ENCODE measurements at regions not wholly inside any gene's neighbourhood (a gene's known extent, or its start where the extent isn't known, plus 50 kb on each side); places are given as distances from the start of the nearest gene placed in this dataset.

DNA sequence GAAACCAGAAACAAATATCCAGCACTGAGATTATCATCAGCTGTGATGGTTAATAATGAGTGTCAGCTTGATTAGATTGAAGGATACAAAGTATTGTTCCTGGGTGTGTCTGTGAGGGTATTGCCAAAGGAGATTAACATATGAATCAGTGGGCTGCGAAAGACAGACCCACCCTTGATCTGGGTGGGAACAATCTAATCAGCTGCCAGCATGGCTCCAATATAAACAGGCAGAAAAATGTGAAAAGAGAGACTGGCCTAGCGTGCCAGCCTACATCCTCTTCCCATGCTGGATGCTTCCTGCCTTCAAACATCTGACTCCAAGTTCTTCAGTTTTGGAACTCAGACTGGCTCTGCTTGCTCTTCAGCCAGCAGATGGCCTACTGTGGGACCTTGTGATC, 869.5 kb downstream of the SI start:
- FAIRE-seq (no peak), DNase-seq (ENCODE audit: insufficient read length, low spot score) (no peak)
- TF ChIP-seq, protein P1, sequence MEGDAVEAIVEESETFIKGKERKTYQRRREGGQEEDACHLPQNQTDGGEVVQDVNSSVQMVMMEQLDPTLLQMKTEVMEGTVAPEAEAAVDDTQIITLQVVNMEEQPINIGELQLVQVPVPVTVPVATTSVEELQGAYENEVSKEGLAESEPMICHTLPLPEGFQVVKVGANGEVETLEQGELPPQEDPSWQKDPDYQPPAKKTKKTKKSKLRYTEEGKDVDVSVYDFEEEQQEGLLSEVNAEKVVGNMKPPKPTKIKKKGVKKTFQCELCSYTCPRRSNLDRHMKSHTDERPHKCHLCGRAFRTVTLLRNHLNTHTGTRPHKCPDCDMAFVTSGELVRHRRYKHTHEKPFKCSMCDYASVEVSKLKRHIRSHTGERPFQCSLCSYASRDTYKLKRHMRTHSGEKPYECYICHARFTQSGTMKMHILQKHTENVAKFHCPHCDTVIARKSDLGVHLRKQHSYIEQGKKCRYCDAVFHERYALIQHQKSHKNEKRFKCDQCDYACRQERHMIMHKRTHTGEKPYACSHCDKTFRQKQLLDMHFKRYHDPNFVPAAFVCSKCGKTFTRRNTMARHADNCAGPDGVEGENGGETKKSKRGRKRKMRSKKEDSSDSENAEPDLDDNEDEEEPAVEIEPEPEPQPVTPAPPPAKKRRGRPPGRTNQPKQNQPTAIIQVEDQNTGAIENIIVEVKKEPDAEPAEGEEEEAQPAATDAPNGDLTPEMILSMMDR (IDR thresholded peaks at IDR 0.05; ENCODE audit: insufficient read depth, missing control alignments), result no peak

DNA sequence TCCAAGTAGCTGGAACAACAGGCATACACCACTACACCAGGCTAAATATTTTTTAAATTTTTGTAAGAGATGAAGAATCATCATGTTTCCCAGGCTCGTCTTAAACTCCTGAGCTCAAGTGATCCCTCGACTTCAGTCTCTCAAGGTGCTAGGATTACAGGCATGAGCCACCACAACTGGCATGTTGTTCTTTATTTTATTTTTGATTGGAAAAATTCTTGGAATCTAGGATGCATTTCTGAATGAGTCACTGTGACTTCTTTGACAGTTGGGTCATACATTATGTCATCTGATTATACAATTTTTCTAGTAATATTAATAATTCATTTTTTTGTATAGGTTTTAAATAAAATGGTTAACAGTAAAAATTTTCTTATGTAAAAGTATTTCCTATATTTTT, 870.2 kb downstream of the SI start:
- DNase-seq (ENCODE audit: insufficient read length, low spot score) (no peak), FAIRE-seq (no peak)
- TF ChIP-seq, protein P1 (IDR thresholded peaks at IDR 0.05; ENCODE audit: insufficient read depth, missing control alignments), result no peak

DNA sequence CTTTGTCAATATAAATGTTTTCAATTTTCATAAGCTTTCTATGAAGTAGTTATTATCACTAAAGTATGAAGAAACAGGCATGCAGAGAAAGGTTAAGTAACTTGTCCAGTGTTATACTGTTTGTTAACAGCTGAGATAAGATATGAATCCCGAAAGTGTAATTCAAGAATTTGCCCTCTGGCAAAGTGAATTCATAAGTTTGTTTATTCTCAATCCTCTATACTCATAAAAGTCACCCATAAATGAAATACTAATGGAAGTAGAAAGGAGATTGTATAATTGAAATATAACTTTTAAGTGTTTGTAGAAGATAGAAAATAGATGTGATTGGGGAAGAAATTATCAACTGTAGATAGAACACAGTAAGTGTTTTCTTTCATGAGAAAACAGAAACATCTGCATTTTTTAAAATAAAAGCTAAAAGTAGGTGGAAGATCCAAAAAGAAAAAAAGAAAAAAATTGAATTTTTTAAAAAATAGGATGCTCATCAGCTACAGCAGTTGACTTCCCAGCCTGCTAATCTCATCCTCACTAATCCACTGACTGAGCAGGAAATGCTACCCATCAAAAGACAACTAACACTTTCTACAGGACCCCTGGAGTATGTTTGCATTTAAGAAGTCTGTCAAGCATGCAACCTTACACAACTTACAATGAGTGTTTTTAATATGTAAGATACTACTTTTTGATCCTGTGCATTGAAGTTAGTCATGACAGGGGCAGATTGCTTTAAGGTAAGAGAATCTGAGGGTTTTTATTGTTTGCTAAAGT, 878.1 kb downstream of the SI start:
- DNase-seq (ENCODE audit: insufficient read length, low spot score) (no peak), FAIRE-seq (no peak)
- TF ChIP-seq, protein P1 (IDR thresholded peaks at IDR 0.05; ENCODE audit: insufficient read depth, missing control alignments), result no peak

DNA sequence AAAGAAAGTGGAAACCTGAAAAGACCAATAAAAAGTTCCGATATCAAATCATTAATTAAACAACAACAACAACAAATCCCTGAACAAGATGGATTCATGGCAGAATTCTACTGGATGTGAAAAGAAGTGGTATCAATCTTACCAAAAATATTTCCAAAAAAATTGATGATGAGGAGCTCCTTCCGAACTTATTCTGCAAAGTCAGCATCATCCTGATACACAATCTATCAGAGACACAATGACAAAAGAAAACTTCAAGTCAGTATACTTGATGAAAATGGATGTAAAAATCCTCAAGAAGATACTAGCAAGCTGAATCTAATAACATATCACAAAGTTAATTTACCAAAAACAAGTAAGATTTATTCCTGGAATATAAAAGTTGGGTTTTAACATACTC, 881.8 kb downstream of the SI start:
- TF ChIP-seq, protein P1 (IDR thresholded peaks at IDR 0.05; ENCODE audit: insufficient read depth, missing control alignments), result no peak
- DNase-seq (ENCODE audit: insufficient read length, low spot score) (no peak), FAIRE-seq (no peak)

DNA sequence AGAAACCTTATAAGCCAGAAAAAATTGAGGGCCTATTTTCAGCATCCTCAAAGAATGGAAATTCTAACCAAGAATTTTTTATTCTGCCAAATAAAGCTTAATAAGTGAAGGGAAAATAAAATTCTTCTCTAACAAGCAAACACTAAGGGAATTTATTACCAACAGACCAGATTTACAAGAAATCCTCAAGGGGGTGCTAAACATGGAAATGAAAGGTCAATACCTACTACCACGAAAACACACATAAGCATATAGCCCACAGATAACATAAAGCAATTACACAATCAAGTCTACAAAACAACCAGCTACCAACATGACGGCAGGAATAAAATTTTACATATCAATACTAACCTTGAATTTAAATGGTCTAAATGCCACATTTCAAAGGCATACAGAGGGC, 883.5 kb downstream of the SI start:
- TF ChIP-seq, protein P1 (IDR thresholded peaks at IDR 0.05; ENCODE audit: insufficient read depth, missing control alignments), result no peak
- DNase-seq (ENCODE audit: insufficient read length, low spot score) (no peak), FAIRE-seq (no peak)

DNA sequence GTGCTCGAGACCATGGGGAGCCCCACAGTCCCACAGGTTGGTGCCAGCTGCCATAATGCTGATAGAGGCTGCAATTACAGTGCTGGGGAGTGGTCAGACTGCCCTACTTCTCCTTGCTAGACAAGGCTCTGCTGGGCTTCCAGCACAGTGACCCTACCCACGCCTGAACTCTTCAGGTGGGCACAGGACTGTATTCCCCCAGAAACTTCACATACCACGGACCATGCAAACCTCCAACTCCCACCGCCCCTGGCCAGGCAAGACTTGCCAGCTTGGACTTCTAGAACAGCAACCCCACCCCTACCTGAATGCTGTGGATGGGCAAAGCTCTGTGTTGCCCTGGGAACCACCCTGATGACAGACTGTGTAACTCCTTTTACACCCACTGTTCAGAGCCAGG, 885.3 kb downstream of the SI start:
- DNase-seq (ENCODE audit: insufficient read length, low spot score) (no peak), FAIRE-seq (no peak)
- TF ChIP-seq, protein P1 (IDR thresholded peaks at IDR 0.05; ENCODE audit: insufficient read depth, missing control alignments), result no peak

DNA sequence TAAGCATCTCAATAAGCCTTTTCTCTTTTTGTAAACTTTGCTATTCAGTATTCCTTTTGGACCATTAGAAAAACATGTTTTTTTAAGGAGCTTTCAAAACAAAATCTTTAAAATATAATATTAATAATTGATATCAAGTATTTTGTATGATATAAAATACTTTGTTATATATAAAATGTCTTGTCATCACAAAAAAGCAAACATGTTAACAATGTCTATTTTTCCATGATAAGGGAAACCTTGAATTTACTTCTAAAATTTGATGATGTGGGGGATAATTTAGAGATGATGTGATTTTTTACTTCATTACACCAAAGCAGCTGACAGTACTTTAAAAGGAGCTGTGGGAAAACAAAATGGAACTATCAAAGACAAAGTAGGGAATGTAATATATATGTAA, 887.7 kb downstream of the SI start:
- DNase-seq (ENCODE audit: insufficient read length, low spot score), result no peak
- TF ChIP-seq, protein P1 (IDR thresholded peaks at IDR 0.05; ENCODE audit: insufficient read depth, missing control alignments), result no peak
- no peak for FAIRE-seq
